GM12891 (cell line): ENCODE measurements at regions not wholly inside any gene's neighbourhood (a gene's known extent, or its start where the extent isn't known, plus 50 kb on each side); places are given as distances from the start of the nearest gene placed in this dataset.
"Not testable (repeated sequence)": the region's sequence is repeated elsewhere in the genome, so short reads cannot be mapped to it uniquely, and the experiment has no call there.

Experiments
- PAX5 ChIP-seq: IDR thresholded peaks from 2 replicates; pipeline ENCODE4 v1.6.1; 2011; ENCODE audit warnings: low read length, moderate library complexity, mild to moderate bottlenecking; ENCODE audit not compliant: insufficient read depth, severe bottlenecking
- POLR2A ChIP-seq: IDR thresholded peaks from 2 replicates; pipeline ENCODE4 v1.6.1; 2011; ENCODE audit warnings: low read depth, low read length, control low read depth
- POLR2AphosphoS5 ChIP-seq: IDR thresholded peaks from 2 replicates; pipeline ENCODE4 v1.6.1; 2011; ENCODE audit warnings: low read depth, low read length, control low read depth
- SPI1 ChIP-seq: IDR thresholded peaks from 2 replicates; pipeline ENCODE4 v1.6.1; 2011; ENCODE audit warnings: low read depth, low read length, control low read depth
- TAF1 ChIP-seq: IDR thresholded peaks from 2 replicates; pipeline ENCODE4 v1.6.1; 2011; ENCODE audit warnings: low read depth, low read length, control low read depth

- TF ChIP-seq POLR2A, SPI1, POLR2AphosphoS5, TAF1, PAX5: not testable (repeated sequence)
These were observed 308.0 kb upstream of the POU5F2 start for GRCh38 chr5:94049307-94049922.
